ENCODE measurements at regions not wholly inside any gene's neighbourhood (a gene's known extent, or its start where the extent isn't known, plus 50 kb on each side); places are given as distances from the start of the nearest gene placed in this dataset.
A peak's percentile ranks its signal among the peaks of the same experiment; 100 is the strongest.
"Not testable (repeated sequence)": the region's sequence is repeated elsewhere in the genome, so short reads cannot be mapped to it uniquely, and the experiment has no call there.

DNA sequence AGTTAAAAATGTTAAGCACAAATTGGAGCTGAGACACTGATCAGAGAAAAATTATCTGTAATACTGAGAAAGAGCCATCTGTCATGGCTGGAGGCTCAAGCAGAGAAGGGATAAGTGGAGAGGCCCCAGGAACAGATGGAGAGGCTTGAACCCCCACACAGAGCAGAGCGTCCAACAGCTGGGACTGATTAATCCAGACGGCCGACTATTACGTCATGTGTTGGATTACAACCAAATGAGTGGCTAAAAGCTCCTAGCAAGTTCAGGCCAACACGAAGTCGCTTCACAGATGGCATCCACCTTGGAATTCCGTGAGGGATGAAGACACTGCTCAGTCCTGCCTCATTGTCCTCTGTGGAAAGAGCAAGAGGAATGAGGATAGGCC lies 57.7 kb upstream of the ATXN3L start:
- H3K27me3 ChIP-seq = no peaks in the 10 kb centered on the region
- no peak for TF ChIP-seq POLR2A (IDR thresholded peaks at IDR 0.05)
- TF ChIP-seq, protein P1, sequence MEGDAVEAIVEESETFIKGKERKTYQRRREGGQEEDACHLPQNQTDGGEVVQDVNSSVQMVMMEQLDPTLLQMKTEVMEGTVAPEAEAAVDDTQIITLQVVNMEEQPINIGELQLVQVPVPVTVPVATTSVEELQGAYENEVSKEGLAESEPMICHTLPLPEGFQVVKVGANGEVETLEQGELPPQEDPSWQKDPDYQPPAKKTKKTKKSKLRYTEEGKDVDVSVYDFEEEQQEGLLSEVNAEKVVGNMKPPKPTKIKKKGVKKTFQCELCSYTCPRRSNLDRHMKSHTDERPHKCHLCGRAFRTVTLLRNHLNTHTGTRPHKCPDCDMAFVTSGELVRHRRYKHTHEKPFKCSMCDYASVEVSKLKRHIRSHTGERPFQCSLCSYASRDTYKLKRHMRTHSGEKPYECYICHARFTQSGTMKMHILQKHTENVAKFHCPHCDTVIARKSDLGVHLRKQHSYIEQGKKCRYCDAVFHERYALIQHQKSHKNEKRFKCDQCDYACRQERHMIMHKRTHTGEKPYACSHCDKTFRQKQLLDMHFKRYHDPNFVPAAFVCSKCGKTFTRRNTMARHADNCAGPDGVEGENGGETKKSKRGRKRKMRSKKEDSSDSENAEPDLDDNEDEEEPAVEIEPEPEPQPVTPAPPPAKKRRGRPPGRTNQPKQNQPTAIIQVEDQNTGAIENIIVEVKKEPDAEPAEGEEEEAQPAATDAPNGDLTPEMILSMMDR (IDR thresholded peaks at IDR 0.05) = no peak
- no peaks in the 10 kb centered on the region for H3K9me3 ChIP-seq (replicated peaks in 1 of 3)
- H3K36me3 ChIP-seq (replicated peaks in 1 of 2) = no peaks in the 10 kb centered on the region
- no peak overlapping the region for H3K4me3 ChIP-seq
- 64 to 89% (median 80%) methylated on average over 2 to 7 of the region's 7 CpGs for WGBS, 4 donors
- H3K27ac ChIP-seq = no peak overlapping the region
- intact Hi-C loops (cut with DNase I) = no loop called here
- H3K4me1 ChIP-seq (replicated peaks in 1 of 2) = no peaks in the 10 kb centered on the region
- DNase-seq = no peak

DNA sequence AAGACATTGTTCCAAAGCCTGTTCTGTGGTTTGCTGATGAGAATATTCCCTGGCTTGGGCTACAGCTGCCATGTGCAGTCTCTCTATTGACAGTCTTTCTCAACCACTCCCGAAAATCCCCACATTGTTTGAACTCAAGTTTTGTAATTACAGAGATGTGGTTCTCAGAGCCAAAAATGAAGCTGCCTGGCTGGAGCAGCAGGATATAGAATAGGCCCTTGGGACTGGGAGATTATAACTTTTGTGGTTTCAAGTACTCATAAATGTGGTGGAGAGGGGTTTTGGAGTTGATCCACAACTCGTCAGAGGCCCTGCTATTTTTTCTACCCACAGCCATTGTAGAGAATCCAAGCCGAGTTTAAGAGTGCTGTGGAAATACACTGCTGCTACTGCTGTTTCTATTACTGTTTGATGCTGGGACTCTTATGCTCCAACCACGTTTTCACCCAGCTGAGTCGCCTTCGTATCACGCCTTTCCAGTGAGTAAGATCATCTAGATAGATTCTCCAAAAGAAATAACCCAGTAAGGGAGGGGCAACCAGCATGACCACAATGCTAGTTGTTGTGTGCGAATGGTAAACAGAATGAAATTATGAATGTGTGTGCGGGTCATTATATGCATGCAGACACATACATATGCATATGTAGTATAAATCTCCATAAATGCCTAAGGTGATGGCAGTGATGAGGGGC lies 57.1 kb upstream of the ATXN3L start:
- DNase-seq = no peak
- no peaks in the 10 kb centered on the region for H3K4me1 ChIP-seq (replicated peaks in 1 of 2)
- no peaks in the 10 kb centered on the region for H3K9me3 ChIP-seq (replicated peaks in 1 of 3)
- H3K27ac ChIP-seq = peak overlapping the region in 1 of 5 donors; percentile 66
- H3K4me3 ChIP-seq = no peak overlapping the region
- H3K27me3 ChIP-seq = no peaks in the 10 kb centered on the region
- 58 to 72% (median 64%) methylated on average over 6 to 9 of the region's 9 CpGs for WGBS, 4 donors
- no peaks in the 10 kb centered on the region for H3K36me3 ChIP-seq (replicated peaks in 1 of 2)
- intact Hi-C loops (cut with DNase I) = no loop called here
- TF ChIP-seq, protein P1 (IDR thresholded peaks at IDR 0.05) = no peak
- TF ChIP-seq POLR2A (IDR thresholded peaks at IDR 0.05) = no peak

- intact Hi-C loops (cut with DNase I); H3K27me3 ChIP-seq; H3K4me1 ChIP-seq (replicated peaks in 1 of 2); DNase-seq; H3K36me3 ChIP-seq (replicated peaks in 1 of 2); H3K9me3 ChIP-seq (replicated peaks in 1 of 3); H3K4me3 ChIP-seq; H3K27ac ChIP-seq: not testable (repeated sequence)
- WGBS, 4 donors = 84 to 95% (median 89%) methylated on average over 8 of the region's 8 CpGs
Observed at GRCh38 chrX:13375596-13375995, 55.7 kb upstream of the ATXN3L start.

- no peaks in the 10 kb centered on the region for H3K27me3 ChIP-seq
- TF ChIP-seq, protein P1 (IDR thresholded peaks at IDR 0.05) = no peak
- no peak for TF ChIP-seq POLR2A (IDR thresholded peaks at IDR 0.05)
- DNase-seq = no peak
- whole genome bisulfite sequencing, 4 donors = 48 to 76% (median 70%) methylated on average over 2 of the region's 2 CpGs
- no peak overlapping the region for H3K4me3 ChIP-seq
- H3K36me3 ChIP-seq (replicated peaks in 1 of 2) = no peaks in the 10 kb centered on the region
- no peak overlapping the region for H3K27ac ChIP-seq
- intact Hi-C loops (cut with DNase I) = no loop called here
- H3K4me1 ChIP-seq (replicated peaks in 1 of 2) = no peaks in the 10 kb centered on the region
- no peaks in the 10 kb centered on the region for H3K9me3 ChIP-seq (replicated peaks in 1 of 3)
Observed at GRCh38 chrX:13374364-13374763, 54.5 kb upstream of the ATXN3L start.

All from adrenal gland (tissue), 9 donors.